ENCODE measurements at regions not wholly inside any gene's neighbourhood (a gene's known extent, or its start where the extent isn't known, plus 50 kb on each side); places are given as distances from the start of the nearest gene placed in this dataset.
A peak's percentile ranks its signal among the peaks of the same experiment; 100 is the strongest.
"Not testable (repeated sequence)": the region's sequence is repeated elsewhere in the genome, so short reads cannot be mapped to it uniquely, and the experiment has no call there.

DNA sequence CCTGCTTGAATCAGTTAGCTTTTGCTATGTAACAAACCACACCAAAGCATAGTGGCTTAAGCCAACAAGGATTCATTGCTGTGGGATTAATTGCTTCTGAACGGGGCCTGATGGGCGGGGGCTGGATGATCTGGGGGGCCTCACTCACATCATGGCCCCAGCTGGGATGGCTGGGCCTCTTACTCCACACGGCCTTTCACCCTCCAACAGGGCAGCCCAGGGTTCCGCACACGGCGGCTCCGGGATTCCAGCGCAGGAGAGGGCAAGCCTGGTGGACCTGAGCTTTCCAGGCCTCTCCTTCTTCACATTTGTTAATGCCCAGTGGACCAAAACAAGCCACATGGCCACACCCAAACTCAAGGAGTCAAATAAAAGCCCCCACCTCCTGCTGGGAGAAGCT, 86.3 kb upstream of the PHLPP1 start:
- DNase-seq (ENCODE audit: low read depth) = no peak

DNA sequence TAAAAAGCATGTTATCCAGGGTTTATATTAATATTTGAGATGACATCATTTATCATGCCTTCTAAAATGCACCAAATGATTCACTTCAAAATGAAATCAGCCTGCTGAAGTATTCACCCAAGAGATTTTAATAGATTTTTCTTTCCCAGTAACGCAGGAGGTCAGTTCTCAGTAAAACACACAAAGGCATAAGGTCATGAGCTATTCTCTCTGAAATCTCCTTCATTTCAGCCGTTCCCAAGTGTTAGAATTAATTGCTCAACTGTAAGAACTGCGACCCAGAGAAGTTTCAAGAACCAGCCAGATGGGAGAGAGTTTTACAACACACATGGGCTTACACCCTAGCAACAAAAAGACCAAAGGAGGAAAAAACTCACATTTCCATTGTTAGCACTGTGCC, 84.2 kb upstream of the PHLPP1 start:
- DNase-seq (ENCODE audit: low read depth) = no peak

DNA sequence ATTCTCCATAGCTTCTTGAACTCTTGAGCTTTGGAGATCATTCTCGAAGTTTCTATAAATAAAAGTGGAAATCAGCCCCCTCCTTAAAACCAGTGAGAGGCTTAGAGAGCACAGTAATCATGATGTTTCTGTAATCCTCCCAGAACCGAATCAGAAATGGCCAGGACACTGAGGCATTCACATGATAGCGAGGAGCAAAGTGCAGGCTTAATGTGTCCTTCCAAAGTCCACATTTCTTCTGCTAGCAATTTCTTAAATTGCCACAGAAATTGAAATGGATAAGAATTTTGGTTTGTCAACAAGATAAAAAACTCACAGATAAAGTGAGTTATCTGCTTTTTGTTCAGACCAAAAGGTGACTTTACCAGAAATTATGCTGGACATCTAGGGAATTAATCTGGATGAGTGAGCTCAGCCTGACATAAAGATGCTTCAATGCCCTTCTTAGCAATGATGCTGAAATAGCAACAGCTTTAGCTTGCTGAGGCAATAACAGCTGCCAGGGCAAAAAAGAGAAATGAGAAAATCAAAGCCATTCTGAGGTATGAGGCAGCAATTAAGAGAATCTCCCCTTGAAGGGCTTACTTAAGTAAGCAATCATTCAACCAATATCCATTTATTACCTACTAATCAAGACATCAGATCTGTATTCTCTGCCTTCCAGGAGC, 82.4 kb upstream of the PHLPP1 start:
- DNase-seq (ENCODE audit: low read depth) = no peak

DNA sequence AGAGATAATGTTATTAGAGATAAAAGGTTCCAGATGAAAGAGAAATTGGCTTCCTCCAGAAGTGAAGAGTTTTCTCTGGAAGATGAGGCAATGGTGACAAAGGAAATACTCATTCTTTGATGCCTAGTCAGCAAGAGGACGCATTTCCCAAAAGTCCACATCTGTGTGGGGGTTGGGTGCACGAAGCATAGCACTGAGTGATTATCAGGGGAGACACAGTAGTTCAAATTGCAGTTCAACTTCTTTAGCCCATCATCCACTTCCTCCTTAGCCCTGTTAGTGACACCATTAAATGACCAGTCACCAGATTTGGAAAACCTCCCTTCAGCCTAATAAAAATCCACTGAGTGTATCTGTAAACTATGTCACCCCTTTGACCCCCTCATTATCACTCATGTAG, 80.9 kb upstream of the PHLPP1 start:
- peak; percentile 32 for DNase-seq (ENCODE audit: low read depth)

DNA sequence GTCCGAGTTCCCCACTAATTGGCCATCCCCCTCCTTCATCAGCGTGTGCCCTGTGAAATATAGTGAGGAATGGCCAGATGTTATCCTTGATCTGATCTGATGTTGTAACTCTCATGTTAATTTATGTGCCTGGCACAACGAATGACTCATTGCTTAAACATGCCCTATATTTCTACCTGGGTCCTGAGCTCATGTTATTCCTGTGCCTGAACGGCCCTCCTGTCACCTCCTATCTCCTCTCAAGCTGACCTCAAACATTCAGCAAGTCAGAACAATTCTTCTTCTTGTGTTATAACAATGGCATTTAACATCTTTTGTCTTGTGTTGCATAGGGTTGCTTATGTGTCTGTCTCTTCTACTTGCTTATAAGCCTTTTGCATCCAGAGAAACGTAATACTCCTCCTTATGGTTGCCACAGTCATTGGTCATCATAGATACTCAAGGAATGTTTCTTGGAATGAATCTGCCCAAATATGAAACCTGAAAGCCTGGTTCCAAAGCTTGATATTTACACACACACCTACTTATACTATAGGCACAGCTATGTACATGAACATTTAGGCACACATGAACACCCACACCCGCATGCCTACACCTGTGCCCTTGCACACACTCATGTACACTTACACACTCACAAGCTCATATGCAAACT, 80.2 kb upstream of the PHLPP1 start:
- peak; percentile 74 for DNase-seq (ENCODE audit: low read depth)

DNA sequence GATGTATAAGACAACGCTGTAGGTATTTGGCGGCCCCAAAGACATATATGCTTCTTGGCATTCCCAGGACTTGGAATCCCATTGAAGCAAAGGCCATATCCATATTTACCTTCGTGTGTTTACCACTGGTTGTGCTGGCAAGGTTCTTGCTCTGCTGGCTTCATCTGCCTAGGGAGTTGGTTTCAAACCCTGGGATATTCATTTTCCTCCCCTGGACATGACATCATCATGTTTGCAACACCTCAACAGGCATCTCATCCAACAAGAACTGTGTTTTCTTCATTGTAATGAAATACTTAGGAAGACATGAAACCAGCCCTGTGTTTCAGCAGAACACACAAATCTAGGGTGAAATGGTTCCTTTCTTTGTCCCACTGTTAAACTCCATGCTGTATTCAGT, 77.9 kb upstream of the PHLPP1 start:
- DNase-seq (ENCODE audit: low read depth) = no peak

DNA sequence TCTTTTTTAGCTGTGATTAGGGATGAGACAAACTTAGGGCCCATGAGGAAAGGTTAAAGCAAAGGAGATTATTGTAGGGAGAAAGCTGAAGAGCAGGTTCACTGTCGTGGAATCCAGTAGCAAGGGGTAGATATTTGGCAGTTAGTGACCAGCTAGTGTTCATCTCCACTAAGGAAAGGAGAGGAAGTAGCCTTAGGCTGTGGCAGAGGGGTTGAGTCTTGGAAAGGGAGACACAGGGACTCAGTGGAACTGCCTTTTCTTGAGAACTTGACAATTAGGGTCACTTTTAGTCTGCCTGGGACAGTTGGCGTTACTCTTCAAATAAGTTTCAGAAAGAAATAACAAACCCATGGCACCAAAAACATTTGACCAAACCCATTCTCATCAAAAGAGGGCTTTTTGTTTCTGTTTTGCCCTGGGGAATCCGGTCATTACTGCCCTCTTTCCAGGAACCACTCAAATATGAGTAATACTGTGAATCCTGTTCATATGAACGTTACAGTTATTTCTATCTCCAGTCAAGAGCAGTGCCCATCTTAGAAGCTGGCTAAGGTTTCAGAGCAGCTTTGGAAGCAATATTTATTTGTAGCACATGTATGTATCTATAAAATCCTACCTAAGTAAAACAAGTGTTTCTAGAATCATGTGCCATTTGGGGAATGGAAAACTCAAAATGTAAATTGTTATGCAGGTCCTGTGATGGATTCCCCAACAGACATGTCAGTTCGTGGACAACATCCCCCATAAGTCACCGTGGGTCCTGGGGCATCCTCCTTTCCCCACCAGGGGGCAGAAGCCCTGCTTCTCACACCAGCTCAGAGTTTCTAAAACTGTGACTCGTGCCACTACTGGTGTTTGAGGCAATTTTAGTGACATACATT, 77.3 kb upstream of the PHLPP1 start:
- DNase-seq (ENCODE audit: low read depth) = peak; percentile 24

DNA sequence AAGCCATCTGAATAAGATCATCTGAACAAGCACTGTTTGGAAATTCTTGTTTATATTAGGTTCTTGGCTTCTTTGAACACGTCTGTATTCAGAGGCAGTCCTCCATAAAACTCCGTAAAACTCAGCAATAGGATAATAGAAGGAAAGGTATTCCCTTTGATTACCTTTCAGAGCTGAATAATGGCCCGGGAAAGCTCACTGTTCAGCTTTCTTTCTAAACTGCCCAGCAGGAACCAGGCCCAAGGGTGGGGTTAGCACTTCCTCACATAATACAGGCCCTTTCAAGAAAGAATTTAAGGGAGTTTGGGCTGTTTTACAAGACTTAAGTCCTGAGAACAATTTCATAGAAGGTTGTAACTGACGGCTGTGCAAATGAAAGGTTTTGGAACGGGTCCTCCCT, 72.2 kb upstream of the PHLPP1 start:
- no peak for DNase-seq (ENCODE audit: low read depth)

DNA sequence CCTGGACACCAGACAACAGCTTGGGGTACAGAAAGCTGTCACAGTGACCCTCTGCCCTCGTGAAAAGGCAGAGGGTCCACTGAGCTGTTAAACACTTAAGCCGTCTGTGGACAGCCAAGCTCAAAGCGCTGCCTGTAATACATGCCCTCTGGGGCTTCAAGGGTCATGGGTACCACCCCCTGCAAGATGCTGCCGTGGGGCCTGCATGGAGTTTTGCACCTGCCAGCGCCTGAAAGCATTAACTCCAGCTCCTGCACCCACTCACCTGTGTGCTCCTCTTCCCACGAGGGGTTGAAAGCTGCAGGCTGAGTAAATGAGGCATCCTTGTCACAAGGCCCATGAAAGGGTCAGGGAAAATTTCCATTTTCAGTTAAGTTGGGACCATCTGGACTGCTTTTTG, 70.6 kb upstream of the PHLPP1 start:
- no peak for DNase-seq (ENCODE audit: low read depth)

DNA sequence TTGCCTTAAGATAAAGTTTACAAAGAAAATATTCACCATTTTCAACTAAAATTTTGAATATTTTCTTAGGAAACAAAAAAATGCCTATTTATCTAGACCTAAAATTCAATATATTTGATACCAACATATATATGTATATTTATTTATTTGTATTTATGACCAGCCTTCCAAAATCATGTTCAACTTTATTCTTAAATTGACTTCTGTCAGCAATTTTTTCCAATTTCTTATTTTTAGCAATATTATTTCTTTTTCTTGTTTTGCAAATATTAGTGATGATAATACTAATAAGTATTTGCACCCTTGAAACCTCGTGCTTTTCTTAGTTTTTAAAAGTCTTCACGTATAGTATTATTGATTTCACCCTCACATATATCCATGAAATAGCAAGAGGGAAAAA, 68.2 kb upstream of the PHLPP1 start:
- no peak for DNase-seq (ENCODE audit: low read depth)

DNA sequence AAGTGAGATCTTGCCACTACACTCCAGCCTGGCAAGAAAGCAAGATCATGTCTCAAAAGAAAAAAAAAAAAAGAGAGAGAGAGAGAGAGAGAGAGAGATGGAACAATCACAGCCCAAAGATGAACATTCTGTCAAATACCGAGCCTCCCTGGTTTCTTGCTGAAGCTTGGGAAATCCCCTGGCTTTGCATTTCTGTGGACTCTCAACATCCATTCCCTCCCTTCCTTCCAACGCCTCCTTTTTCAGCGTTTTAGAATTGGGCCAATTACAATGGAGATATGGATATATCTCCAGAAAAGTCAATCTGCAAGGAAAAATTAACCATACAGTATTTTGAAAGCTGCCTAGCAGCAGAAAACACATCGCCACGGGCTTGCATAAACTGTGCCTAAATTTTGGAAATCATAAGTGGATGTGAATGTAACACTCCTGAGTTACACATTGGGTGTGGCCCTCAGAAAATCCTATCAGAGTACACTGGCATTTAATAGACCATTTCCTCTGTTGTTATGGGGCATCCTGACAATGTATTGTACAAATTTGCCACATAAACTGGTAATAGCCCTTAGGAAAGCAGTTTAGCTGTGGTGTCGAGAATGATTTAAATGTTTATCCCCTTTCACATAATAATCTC, 67.2 kb upstream of the PHLPP1 start:
- DNase-seq (ENCODE audit: low read depth) = no peak

DNA sequence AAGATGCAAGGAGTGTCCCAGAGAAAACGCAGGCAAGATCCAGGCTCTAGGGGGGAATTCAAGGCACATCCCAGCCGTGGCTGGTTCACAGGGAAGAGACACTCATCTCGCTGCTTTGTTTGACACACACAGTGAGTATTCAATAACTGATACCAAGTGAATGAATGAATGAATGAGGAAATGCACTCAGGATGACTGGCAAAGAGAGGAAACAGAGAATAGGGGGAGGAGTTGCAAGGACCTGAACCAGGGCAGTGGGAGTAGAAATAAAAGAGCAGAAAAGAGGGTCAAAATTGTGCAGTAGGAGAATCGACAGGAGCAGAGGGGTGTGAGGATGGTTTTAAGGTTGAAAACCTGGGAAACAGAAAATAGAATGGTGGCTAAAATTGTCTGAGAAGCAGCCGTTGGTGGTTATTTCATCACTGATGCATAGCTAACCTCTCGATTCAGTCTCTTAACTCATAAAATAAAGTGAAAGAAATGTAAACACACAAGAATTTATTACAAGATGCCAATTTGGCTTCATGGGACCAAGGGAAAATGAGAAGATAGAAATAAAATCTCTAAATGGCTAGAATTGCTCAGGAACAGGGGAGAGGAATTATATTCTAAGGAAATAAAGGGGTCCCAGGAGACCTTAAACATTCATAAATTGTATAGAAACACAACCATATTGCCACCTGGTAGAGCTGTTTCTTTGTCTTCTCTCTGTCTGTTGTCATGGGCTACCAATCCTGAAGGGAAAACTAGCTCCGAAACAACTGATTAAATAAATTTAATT, 63.9 kb upstream of the PHLPP1 start:
- DNase-seq (ENCODE audit: low read depth) = no peak

DNA sequence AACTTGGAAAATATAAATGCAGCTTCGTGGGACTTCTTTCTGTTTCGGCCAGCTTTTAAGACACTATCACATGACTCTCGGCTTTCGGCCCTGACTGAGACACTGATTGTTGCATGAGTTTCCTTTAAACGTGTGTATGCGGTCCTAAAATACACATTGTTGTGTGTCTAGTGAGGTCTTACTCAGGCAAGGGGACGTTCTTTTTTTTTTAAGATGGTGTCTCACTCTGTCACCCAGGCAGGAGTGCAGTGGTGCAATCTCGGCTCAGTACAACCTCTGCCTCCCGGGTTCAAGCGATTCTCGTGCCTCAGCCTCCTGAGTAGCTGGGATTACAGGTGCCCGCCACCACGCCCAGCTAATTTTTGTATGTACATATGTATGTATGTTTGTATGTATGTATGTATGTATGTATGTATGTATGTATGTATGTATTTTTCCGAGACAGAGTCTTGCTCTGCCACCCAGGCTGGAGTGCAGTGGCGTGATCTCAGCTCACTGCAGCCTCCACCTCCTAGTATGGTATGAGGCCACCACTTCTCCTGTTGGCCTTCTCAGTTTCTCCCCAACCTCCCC, 63.2 kb upstream of the PHLPP1 start:
- not testable (repeated sequence) for DNase-seq (ENCODE audit: low read depth)

DNA sequence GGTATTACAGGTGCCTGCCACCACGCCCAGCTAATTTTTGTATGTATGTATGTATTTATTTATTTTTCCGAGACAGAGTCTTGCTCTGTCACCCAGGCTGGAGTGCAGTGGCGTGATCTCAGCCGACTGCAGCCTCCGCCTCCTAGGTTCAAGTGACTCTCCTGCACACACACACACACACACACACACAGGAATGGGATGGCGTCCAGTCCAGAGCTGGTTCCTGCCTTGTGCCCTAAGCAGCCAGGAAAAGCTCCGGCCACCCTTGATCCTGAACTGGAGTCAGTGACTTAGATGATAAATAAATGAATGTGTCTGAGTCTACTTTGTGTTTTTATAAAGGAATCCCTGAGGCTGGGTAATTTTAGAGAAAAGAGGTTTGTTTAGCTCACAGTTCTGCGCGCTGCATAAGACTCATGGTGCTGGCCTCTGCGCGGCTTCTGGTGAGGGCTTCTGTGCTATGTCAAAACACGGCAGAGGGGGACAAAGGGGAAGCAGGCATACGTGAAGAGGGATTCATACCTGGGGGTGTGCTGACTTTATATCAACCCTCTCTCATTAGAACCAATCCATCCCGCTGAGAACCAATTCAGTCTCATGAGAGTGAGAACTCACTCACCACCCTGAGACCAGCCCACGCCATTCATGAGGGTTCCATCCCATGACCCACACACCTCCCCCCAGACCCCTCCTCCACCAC, 59.7 kb upstream of the PHLPP1 start:
- no peak for DNase-seq (ENCODE audit: low read depth)

DNA sequence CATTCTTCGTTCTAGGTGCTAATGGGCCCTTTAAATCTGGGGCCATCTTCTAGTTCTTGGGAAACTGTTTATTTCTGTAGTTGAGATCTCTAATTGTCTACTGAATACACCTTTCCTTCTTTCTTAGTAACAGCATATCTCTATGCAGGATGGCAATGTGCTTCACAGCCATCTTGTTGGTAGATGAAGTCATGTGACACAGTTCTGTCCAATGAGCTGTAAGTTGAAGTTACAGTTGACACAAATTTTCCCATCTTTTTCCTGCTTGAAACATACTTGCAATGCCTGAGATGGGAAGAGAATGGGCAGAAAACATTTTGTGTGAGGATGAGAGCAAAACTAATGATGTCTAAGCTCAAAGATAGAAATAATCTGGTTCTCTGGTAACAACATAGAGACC, 57.3 kb upstream of the PHLPP1 start:
- no peak for DNase-seq (ENCODE audit: low read depth)

DNA sequence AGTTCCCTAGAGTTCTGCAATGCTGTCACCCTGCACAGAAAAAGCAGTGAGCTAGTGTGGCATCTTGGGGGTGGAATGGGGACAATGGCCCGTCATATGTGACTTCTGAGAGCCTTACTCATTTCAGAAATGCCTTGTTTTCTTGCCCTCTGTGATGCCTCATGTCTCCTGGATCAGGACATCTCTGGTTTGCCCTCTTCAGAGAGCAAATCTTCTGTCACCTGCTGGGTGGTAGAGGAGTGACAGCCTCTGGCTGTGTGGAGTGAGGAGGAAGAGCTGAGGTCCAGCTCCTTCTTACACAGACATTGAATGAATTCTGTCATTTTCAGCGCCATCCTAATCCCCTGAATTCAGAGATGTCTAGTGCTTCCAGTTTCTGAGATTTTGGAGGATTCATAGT, 55.6 kb upstream of the PHLPP1 start:
- no peak for DNase-seq (ENCODE audit: low read depth)

DNA sequence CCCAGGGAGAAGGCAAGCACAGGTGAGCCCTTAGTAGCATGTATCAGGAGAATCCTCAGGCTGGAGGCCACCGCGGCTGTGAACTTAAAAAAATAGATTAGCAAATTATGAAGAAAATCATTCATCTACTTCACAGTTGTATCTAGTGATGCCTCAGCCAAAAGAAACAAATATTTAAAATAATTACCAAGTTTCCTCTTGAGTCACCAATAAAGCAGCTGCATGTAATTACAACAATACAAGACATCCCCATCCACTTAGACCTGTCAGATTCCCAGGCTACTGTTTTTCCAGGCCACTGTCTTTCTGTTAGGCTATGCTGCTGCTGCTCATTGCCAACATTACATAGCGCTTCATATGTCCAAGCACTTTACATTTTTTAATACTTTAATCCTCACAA, 54.6 kb upstream of the PHLPP1 start:
- DNase-seq (ENCODE audit: low read depth) = no peak

DNA sequence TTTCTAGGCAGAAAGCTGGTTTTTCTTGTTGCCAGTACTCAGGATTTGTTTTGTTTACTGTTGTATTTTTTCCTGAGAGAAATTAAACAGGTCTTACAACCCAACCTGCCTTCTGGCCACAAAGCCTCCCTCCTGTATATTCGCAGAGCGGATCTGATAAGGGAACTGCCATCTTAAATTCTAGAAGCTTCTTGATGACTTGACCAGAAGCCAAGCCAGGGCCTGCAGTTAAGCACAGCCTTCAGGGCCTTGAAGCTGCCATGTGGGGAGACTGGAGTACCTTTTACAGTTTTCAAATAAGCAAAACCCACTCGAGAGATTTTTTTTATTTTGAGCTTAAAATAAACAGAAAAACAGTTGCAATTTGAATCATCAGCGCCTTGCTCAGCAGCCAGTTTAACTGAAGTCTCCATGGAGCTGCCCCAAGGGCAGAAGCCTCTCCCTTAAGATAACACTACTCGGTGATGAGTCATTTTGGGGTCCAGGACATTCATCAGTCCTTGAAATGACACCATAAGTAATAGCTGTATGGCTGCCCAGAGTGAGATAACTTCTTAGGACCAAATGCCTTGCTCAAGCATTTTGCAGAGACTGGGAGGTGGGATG, 51.5 kb upstream of the PHLPP1 start:
- DNase-seq (ENCODE audit: low read depth) = peak; percentile 50

DNA sequence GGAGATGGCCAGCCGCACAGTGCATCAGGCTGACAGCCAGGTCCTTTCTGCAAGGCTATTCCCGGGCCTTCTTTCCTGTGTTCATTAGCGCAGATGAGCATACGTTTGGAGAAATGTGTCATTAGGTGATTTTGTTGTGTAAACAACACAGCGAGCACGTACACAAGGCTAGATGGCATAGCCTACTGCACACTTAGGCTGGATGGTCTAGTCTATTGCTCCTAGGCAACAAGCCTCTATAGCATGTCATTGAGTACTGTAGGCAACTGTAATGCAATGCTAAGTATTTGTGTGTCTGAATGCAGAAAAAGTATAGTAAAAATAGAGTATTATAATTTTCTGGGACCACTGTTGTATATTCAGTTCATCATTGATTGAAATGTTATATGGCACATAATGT, 50.9 kb upstream of the PHLPP1 start:
- no peak for DNase-seq (ENCODE audit: low read depth)

DNA sequence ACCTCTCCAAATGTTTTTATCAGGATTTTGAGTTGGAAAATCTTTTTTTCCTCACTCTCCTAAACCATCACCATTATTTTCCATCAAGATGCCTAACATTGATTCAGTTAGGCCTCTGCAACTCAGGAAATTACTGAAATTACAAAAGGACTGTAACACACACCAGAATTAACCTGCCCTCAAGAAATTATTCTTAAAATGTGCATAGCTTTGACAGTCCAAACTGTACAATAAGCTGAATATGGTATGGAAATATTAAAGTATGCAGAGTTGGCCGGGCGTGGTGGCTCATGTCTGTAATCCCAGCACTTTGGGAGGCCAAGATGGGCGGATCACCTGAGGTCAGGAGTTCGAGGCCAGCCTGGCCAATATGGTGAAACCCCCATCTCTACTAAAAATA, 50.2 kb upstream of the PHLPP1 start:
- DNase-seq (ENCODE audit: low read depth) = no peak

Measured in HT1080 (cell line).